ENCODE measurements at regions not wholly inside any gene's neighbourhood (a gene's known extent, or its start where the extent isn't known, plus 50 kb on each side); places are given as distances from the start of the nearest gene placed in this dataset.

DNA sequence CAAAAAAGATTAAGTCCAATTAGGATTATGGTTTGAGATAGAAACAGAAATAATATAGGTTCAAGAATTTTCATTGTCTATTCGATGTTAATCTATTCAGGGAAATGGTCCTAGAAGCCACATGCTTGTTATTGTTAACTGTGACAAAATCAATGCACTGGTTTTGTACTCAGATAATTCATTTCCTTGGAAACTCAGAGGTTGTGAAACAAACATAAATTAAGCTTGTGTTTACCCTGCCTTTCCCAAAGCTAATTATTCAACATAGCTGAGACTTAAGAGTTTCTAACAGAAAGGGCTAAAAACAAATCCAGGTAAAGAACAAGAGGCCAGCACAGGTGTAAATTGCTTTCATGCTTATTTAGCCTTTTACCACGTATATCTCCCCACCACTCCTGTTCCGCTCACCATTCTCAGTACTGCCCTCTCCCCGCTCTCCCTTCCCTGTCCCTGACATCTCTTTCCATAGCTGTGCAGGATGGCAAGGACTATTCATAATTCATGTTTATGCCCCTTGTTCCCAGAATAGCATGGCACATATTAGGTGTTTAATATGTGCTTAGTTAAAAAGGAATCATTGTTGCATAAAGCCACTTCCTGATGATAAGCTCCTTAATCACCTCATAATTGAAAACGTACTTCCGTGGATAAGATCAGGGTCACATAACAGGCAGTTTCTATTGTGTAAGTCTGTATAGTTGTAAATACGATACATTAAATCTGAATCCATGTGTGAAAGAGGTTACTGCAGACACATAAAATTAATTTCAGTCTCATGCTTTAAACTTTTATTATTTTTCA lies 131.8 kb upstream of the USP15 start:
- no peak for DNase-seq (ENCODE audit: low read depth)

- no peak for DNase-seq (ENCODE audit: low read depth)
These were observed 130.9 kb upstream of the USP15 start for GRCh38 chr12:62129291-62129690.

DNA sequence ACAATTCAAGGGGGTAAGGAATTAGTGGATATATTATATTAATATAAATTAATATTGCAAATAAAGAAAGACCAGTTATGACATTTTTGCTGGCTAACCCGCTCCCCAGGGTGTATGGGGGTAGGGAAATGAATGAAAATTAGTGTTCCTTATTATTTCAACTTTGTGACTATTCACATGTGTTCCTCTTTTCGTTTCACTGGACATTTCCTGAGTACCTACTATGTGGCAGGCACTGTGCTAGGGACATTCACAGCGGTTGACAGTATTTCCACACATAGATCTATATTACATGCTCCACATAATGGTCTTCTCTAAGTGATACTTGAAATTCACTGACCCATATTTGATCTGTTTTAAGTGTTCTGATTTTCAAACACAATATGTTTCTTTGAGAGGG lies 129.8 kb upstream of the USP15 start:
- no peak for DNase-seq (ENCODE audit: low read depth)

GRCh38 chr12:62130834-62131552 lies 129.2 kb upstream of the USP15 start:
- DNase-seq (ENCODE audit: low read depth): no peak

DNA sequence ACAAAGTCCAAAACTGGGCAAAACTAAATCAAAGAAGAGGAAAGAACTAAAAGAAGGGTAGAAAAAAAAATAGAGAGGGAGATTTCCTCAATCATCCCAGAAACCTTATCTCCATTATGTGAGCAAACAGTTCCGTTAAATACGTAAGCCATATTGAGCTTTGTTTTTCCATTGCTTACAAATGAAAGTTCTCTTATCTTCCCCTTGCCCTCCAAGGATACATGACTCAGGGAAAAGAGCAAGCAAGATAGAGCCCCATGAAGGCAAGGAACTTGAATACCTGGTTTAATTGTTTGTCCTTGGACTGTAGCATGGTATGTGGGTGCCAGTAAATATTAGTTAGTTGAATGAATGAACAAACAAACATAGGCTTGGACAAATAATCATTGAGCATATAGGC lies 126.8 kb upstream of the USP15 start:
- DNase-seq (ENCODE audit: low read depth): no peak

DNA sequence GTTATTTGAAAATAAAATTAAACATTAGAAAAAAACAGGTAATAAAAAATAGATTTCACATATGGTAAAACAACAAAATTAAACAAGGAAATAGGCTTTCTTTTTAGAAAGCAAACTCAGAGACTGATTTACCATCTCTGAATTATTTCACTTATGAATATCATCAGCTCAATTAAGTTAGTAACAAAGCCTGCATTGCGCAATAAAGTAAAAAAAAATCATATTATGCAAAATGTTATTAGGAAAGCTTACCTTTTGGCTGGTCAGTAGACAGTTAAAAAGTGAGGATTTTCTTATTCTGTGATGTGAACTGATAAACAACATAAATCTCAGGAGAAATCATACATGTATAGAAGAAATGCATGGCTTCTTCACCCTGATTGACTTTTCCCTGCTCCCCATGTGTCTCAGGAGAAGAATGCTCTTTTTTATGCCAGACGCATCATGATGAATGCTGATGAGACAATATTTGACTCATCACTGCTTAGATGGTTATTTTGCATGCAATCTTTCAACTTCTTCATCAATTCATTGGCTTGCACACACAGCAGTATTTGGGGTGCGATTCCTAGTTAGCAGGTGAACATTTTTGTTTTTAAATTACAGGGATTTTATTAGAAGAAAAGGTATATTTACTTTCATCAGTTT lies 124.5 kb upstream of the USP15 start:
- no peak for DNase-seq (ENCODE audit: low read depth)

DNA sequence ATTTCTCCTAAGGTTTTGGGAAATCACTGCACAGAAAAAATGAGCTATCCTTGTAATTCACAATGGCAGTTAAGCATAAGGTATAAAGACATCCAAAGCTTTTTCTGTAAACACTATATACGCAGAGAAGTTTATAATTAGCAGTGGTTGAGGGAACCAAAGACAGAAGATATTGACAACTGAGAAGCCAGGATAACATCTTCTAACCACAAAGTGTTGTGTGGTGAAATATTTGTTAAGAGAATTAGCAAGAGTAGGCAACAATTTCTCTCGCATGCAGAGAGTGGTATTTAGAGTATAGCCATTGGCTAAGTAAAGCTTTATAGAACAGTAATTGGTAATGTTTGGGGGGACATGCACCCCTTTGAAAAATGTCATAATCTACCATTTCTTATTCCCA lies 123.7 kb upstream of the USP15 start:
- DNase-seq (ENCODE audit: low read depth): no peak

- no peak for DNase-seq (ENCODE audit: low read depth)
These were observed 121.7 kb upstream of the USP15 start for GRCh38 chr12:62138527-62138926.

DNA sequence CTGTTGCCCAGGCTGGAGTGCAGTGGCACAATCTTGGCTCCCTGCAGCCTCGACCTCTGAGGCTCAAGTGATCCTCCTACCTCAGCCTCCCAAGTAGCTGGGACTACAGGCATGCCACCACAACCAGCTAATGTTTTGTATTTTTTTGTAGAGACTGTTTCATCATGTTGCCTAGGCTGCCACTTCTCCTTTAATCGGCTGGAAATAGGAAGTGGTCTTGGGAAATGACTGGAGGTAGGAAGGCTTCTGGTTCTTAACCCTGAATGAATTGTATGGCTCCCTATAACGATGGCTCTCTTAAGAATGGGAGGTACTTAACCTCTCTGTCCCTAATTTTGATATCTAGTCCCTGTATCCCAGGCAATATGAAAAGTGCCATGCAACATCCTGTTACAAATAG lies 113.9 kb upstream of the USP15 start:
- no peak for DNase-seq (ENCODE audit: low read depth)

DNA sequence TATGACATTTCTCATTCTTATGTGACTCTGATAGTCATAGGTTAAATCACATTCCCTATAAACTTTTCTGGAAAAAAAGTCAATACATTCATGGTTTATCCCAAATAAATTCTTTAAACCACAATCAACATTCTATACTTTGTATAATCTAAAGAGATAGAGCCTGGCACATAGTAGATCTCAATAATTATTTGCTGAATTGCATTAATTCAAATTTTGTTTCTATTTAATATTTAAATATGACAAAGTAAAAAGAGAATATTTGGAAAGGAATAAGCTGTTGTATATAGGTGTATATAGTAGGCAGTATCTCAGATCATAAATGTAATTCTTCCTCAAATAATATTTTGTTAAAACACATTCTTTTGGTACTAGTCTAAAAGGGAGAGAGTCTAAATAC lies 102.2 kb upstream of the USP15 start:
- DNase-seq (ENCODE audit: low read depth): no peak

GRCh38 chr12:62158461-62159360 lies 101.5 kb upstream of the USP15 start:
- no peak for DNase-seq (ENCODE audit: low read depth)

- no peak for DNase-seq (ENCODE audit: low read depth)
These were observed 98.0 kb upstream of the USP15 start for GRCh38 chr12:62162214-62162613.

DNA sequence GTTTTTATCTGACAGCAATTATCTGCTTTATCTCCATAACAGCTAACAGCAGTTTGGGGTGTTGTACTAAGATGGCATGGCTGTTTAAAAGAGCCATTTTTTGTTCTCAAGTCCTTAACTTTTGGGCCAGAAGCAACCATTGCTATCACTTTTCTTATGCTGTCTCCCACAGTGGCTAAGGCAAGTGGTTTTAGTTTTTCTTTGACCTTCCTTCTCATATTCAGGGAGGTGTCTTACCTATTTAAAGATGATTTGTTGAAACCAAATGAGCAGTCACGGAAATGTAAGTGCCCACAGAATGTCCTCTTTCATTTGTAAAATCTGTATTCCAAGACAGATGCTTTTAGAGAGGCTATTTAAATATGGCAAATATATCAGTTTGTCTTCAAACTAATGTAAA lies 96.8 kb upstream of the USP15 start:
- DNase-seq (ENCODE audit: low read depth): no peak

- no peak for DNase-seq (ENCODE audit: low read depth)
These were observed 96.2 kb upstream of the USP15 start for GRCh38 chr12:62164036-62164435.

DNA sequence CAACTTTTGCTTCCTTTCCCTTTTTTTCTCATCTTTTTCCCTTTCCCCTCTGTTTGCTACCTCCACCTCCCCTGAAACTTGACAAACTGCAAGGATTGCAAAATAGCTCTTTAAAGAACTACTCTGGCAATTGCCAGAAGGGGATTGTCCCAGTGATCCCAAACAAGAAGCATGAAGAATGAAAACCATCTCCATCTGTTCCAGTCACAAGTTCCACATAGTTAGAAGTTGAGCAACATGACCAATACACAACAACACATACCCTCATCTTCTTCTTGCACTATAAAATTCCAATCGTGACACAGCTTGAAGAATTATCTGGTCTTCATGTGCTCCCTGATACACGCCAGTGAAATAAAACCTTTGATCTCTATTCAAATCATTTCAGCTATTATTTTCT lies 93.7 kb upstream of the USP15 start:
- no peak for DNase-seq (ENCODE audit: low read depth)

GRCh38 chr12:62168411-62168810 lies 91.8 kb upstream of the USP15 start:
- DNase-seq (ENCODE audit: low read depth): no peak

DNA sequence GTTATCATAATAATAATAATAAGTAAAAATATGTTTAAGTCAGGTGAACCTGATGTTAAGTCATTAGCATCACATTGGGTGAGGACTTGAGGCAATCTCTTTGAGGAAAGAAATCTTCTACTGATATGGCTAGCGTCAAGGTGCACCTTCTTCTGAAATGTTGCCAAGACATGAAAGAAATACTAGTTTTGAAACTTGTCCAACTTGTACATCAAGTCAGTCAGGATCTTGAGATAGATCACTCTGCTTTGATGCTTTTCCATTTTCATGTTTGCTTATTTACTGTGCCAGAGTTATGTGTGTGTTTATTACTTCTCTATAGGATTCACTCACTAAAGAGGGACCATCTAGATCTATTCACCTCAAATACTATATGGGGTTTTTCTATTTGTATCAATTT lies 90.0 kb upstream of the USP15 start:
- DNase-seq (ENCODE audit: low read depth): no peak

DNA sequence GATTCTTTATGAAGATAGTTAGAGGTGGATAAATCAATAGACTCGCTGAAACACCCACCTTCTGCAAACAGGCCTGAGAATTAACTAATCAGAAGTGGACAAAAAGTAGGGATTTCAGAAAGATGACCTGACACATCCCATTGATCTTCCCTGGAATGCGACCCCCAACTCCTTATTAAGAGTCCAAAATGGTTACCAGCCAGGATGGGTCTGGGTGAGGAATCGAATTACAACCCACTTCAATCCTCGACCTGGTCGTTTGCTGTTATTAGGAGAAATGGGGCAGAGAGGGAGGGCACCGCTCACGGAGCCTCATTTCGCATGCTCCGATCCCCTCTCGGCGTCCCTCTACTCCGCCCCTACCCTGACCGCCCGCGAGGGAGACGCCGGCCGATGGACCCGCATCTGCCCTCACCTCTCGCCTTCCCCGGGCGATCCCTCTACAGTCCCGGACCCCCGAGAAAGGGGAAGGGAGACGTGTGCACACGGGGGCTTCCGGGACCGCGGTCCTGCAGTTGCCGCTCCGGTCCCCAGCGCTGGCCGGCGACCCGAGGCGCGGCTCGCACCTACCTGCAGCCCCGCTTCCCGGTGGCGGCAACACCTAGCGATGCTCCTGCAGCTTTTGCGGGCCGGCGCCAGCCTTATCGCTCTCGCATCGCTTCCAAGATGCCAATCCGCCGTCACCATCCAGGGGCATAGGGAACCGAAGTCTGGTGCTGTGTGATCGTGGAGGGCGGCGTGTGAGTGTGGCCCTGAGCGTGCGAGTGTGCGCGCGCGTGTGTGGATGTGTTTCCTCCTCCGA lies 69.3 kb upstream of the USP15 start:
- DNase-seq (ENCODE audit: low read depth): no peak

GRCh38 chr12:62191491-62192179 lies 68.6 kb upstream of the USP15 start:
- no peak for DNase-seq (ENCODE audit: low read depth)

DNA sequence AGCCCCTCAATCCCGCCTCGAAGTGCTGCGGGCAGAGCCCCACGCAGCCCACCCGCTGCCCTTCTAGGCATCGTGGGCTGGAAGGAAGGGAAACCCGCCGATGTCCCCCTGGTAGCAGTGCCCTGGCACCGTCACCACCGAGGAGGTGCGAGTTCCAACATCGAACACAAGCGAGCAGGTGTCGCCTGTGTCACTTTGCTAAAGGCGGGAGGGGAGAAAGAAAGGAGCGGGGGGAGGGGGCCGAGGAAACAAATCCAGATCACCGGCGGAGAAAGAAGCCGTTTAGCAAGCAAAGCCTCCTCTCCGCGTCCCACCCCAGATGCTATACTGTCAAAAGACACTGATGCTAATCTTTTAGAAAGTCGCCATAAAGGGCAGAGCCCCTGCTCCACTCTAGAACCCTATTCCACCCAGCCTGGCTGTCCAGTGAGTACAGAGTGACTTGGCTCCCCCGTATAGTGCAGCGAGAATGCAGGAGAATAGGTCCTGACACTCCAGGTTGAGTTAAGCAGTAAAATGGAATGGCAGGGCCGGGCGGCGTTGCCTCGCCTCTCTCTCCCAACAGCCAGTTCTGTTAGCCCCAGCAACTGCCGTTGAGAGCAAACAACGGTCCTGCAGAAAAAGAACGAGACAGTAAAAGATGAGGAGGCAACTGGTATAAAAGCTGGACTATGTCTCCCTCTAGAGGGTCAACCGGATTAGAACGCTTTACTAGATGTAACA lies 67.9 kb upstream of the USP15 start:
- peak; percentile 15 for DNase-seq (ENCODE audit: low read depth)

All from activated T-cell treated with anti-CD3 and anti-CD28 coated beads for 1 hour (primary cell).